ENCODE measurements at regions not wholly inside any gene's neighbourhood (a gene's known extent, or its start where the extent isn't known, plus 50 kb on each side); places are given as distances from the start of the nearest gene placed in this dataset.

GRCh38 chr10:84997870-84998269 is 669.5 kb downstream of the CCSER2 start:
- DNase-seq (ENCODE audit: low spot score): no peak
- Histone ChIP-seq H3K27me3 (replicated peaks; ENCODE audit: insufficient read depth, low read depth, low read length, poor library complexity) (no peaks in the 10 kb centered on the region), H3K4me3 (ENCODE audit: low read depth, low read length, poor library complexity, severe bottlenecking) (no peak overlapping the region), H3K36me3 (ENCODE audit: insufficient read depth, low read length, poor library complexity, severe bottlenecking) (no peaks in the 10 kb centered on the region), H3K9me3 (ENCODE audit: low read depth, low read length, poor library complexity, severe bottlenecking) (no peaks in the 10 kb centered on the region), H3K4me1 (ENCODE audit: insufficient read depth, low read length, poor library complexity, severe bottlenecking) (no peaks in the 10 kb centered on the region), H3K27ac (ENCODE audit: low read depth, low read length, poor library complexity, severe bottlenecking) (no peak overlapping the region)
- ChIA-PET POLR2A (ENCODE audit: low non-redundant PET) (no interaction called here), CTCF (no interaction called here)
- no TSS peak for BruUV-seq (replicated peaks)
- TF ChIP-seq CTCF (conservative IDR thresholded peaks at IDR 0.05; ENCODE audit: low read depth, low read length) (no peak), EZH2 (IDR thresholded peaks at IDR 0.05; ENCODE audit: borderline replicate concordance, low read depth, low read length, poor library complexity, severe bottlenecking) (no peak)
- intact Hi-C loops (cut with micrococcal nuclease; ENCODE audit: unreplicated experiment): no loop called here

- intact Hi-C loops (cut with micrococcal nuclease; ENCODE audit: unreplicated experiment): no loop called here
- Histone ChIP-seq H3K4me1 (ENCODE audit: insufficient read depth, low read length, poor library complexity, severe bottlenecking) (no peaks in the 10 kb centered on the region), H3K4me3 (ENCODE audit: low read depth, low read length, poor library complexity, severe bottlenecking) (no peak overlapping the region), H3K36me3 (ENCODE audit: insufficient read depth, low read length, poor library complexity, severe bottlenecking) (no peaks in the 10 kb centered on the region), H3K9me3 (ENCODE audit: low read depth, low read length, poor library complexity, severe bottlenecking) (no peaks in the 10 kb centered on the region), H3K27me3 (replicated peaks; ENCODE audit: insufficient read depth, low read depth, low read length, poor library complexity) (no peaks in the 10 kb centered on the region), H3K27ac (ENCODE audit: low read depth, low read length, poor library complexity, severe bottlenecking) (no peak overlapping the region)
- TF ChIP-seq EZH2 (IDR thresholded peaks at IDR 0.05; ENCODE audit: borderline replicate concordance, low read depth, low read length, poor library complexity, severe bottlenecking) (no peak), CTCF (conservative IDR thresholded peaks at IDR 0.05; ENCODE audit: low read depth, low read length) (no peak)
- ChIA-PET CTCF (no interaction called here), POLR2A (ENCODE audit: low non-redundant PET) (no interaction called here)
- no peak for DNase-seq (ENCODE audit: low spot score)
- BruUV-seq (replicated peaks): no TSS peak
These were observed 671.5 kb downstream of the CCSER2 start for GRCh38 chr10:84999929-85000328.

GRCh38 chr10:85003083-85003482 is 674.7 kb downstream of the CCSER2 start:
- BruUV-seq (replicated peaks): no TSS peak
- CTCF ChIA-PET: no interaction called here
- intact Hi-C loops (cut with micrococcal nuclease; ENCODE audit: unreplicated experiment): no loop called here

More at GRCh38 chr10:85003083-85003482, 674.7 kb downstream of the CCSER2 start:
- Histone ChIP-seq H3K36me3 (ENCODE audit: insufficient read depth, low read length, poor library complexity, severe bottlenecking) (no peaks in the 10 kb centered on the region), H3K4me1 (ENCODE audit: insufficient read depth, low read length, poor library complexity, severe bottlenecking) (no peaks in the 10 kb centered on the region), H3K27ac (ENCODE audit: low read depth, low read length, poor library complexity, severe bottlenecking) (no peak overlapping the region), H3K4me3 (ENCODE audit: low read depth, low read length, poor library complexity, severe bottlenecking) (no peak overlapping the region), H3K9me3 (ENCODE audit: low read depth, low read length, poor library complexity, severe bottlenecking) (no peaks in the 10 kb centered on the region), H3K27me3 (replicated peaks; ENCODE audit: insufficient read depth, low read depth, low read length, poor library complexity) (no peaks in the 10 kb centered on the region)
- POLR2A ChIA-PET (ENCODE audit: low non-redundant PET): no interaction called here
- DNase-seq (ENCODE audit: low spot score): no peak
- TF ChIP-seq CTCF (conservative IDR thresholded peaks at IDR 0.05; ENCODE audit: low read depth, low read length) (no peak), EZH2 (IDR thresholded peaks at IDR 0.05; ENCODE audit: borderline replicate concordance, low read depth, low read length, poor library complexity, severe bottlenecking) (no peak)
